ENCODE measurements at regions not wholly inside any gene's neighbourhood (a gene's known extent, or its start where the extent isn't known, plus 50 kb on each side); places are given as distances from the start of the nearest gene placed in this dataset.
"Not testable (repeated sequence)": the region's sequence is repeated elsewhere in the genome, so short reads cannot be mapped to it uniquely, and the experiment has no call there.

DNA sequence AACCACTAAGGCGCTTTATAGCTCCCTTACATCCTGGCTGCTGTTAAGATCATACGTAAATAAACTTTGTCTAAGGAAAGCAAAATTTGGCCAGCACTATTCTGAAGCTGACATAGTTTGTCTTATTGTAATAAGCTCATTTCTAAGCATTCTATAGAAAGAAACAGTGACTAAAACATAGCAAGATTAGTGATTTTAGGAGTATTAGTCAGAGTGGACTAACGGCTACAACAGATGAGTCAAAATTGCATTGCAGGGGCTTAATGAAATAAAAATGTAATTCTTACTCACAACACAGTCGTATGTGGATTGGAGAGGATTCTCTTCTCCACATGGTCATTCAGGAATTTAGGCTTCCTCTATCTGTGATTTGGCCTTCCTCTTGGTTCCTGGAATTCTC, 347.6 kb downstream of the GADD45G start (continued):
- TF ChIP-seq ELK1 (IDR thresholded peaks at IDR 0.05; ENCODE audit: low read depth, low read length), result no peak
- no peak for TF ChIP-seq RCOR1 (conservative IDR thresholded peaks at IDR 0.05; ENCODE audit: low read depth, low read length)
- no peak for TF ChIP-seq NR2F1 (conservative IDR thresholded peaks at IDR 0.05)
- TF ChIP-seq, protein P1, sequence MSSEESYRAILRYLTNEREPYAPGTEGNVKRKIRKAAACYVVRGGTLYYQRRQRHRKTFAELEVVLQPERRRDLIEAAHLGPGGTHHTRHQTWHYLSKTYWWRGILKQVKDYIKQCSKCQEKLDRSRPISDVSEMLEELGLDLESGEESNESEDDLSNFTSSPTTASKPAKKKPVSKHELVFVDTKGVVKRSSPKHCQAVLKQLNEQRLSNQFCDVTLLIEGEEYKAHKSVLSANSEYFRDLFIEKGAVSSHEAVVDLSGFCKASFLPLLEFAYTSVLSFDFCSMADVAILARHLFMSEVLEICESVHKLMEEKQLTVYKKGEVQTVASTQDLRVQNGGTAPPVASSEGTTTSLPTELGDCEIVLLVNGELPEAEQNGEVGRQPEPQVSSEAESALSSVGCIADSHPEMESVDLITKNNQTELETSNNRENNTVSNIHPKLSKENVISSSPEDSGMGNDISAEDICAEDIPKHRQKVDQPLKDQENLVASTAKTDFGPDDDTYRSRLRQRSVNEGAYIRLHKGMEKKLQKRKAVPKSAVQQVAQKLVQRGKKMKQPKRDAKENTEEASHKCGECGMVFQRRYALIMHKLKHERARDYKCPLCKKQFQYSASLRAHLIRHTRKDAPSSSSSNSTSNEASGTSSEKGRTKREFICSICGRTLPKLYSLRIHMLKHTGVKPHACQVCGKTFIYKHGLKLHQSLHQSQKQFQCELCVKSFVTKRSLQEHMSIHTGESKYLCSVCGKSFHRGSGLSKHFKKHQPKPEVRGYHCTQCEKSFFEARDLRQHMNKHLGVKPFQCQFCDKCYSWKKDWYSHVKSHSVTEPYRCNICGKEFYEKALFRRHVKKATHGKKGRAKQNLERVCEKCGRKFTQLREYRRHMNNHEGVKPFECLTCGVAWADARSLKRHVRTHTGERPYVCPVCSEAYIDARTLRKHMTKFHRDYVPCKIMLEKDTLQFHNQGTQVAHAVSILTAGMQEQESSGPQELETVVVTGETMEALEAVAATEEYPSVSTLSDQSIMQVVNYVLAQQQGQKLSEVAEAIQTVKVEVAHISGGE (CRISPR knock-in tag; IDR thresholded peaks at IDR 0.05), result no peak
- no peak for TF ChIP-seq TAF1 (IDR thresholded peaks at IDR 0.05; ENCODE audit: borderline replicate concordance, low read depth, low read length)
- TF ChIP-seq, protein P2, sequence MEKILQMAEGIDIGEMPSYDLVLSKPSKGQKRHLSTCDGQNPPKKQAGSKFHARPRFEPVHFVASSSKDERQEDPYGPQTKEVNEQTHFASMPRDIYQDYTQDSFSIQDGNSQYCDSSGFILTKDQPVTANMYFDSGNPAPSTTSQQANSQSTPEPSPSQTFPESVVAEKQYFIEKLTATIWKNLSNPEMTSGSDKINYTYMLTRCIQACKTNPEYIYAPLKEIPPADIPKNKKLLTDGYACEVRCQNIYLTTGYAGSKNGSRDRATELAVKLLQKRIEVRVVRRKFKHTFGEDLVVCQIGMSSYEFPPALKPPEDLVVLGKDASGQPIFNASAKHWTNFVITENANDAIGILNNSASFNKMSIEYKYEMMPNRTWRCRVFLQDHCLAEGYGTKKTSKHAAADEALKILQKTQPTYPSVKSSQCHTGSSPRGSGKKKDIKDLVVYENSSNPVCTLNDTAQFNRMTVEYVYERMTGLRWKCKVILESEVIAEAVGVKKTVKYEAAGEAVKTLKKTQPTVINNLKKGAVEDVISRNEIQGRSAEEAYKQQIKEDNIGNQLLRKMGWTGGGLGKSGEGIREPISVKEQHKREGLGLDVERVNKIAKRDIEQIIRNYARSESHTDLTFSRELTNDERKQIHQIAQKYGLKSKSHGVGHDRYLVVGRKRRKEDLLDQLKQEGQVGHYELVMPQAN (conservative IDR thresholded peaks at IDR 0.05), result no peak
- TF ChIP-seq EP300 (IDR thresholded peaks at IDR 0.05; ENCODE audit: borderline replicate concordance in 1 of 2, control insufficient read depth in 1 of 2, low read depth in 2 of 2, low read length in 2 of 2), result no peak; a peak in 2 of 4 replicates
- no peak; the same call in 2 of the 3 replicates for TF ChIP-seq POU2F2 (IDR thresholded peaks at IDR 0.05; ENCODE audit: borderline replicate concordance, low read depth, low read length)
- no peak for TF ChIP-seq BRCA1 (IDR thresholded peaks at IDR 0.05; ENCODE audit: low read depth, low read length)
- TF ChIP-seq PAX8 (IDR thresholded peaks at IDR 0.05), result no peak

- H3K27ac ChIP-seq (ENCODE audit: control insufficient read depth, insufficient read depth); BruUV-seq (replicated peaks); DNase-seq (ENCODE audit: low read depth, low spot score); CTCF ChIA-PET; ATAC-seq; H3K4me3 ChIP-seq; in situ Hi-C loops (cut with MboI); POLR2A ChIA-PET; SMC1A ChIA-PET (ENCODE audit: uncharacterized antibody, unreplicated experiment); H3K9me3 ChIP-seq (replicated peaks; ENCODE audit: control insufficient read depth, insufficient read depth, low read length); H2AFZ ChIP-seq (ENCODE audit: control insufficient read depth, low read depth, low read length); H3K36me3 ChIP-seq (ENCODE audit: control insufficient read depth in 2 of 2, insufficient read depth in 2 of 2, low read length in 1 of 2); H4K20me1 ChIP-seq (ENCODE audit: control insufficient read depth, insufficient read depth); H3K79me2 ChIP-seq (ENCODE audit: control insufficient read depth, insufficient read depth, low read length); FAIRE-seq; H3K27me3 ChIP-seq (replicated peaks in 1 of 2; ENCODE audit: control insufficient read depth in 2 of 2, insufficient read depth in 2 of 2, low read length in 1 of 2); H3K9ac ChIP-seq (ENCODE audit: control insufficient read depth, insufficient read depth, low read length); RAD21 ChIA-PET (ENCODE audit: unreplicated experiment); H3K4me1 ChIP-seq (ENCODE audit: control insufficient read depth, insufficient read depth, low read length); intact Hi-C loops (cut with micrococcal nuclease; ENCODE audit: unreplicated experiment); H3K4me2 ChIP-seq (ENCODE audit: control insufficient read depth, insufficient read depth): not testable (repeated sequence)
- 55% methylated on average over 3 of the region's 4 CpGs for WGBS (ENCODE audit: insufficient coverage, insufficient replicate concordance, low lambda C conversion rate, missing lambda C conversion rate)
Measured at GRCh38 chr9:89953263-89953662, 348.5 kb downstream of the GADD45G start.
